OCI-LY3 (cell line): ENCODE measurements at regions not wholly inside any gene's neighbourhood (a gene's known extent, or its start where the extent isn't known, plus 50 kb on each side); places are given as distances from the start of the nearest gene placed in this dataset.

ENCODE experiments used
- CTCF ChIP-seq: fragments of 200-600, 300-600 bp; sonication (generic); IDR thresholded peaks from 2 replicates; pipeline ENCODE4 v1.5.1; 2014; ENCODE audit warnings: antibody characterized with exemption, low read length, low read depth
- EZH2phosphoT487 ChIP-seq: fragments of 200-600 bp; shearing (Covaris generic); IDR thresholded peaks from 2 replicates; pipeline ENCODE4 v1.6.1; 2018; ENCODE audit warnings: antibody characterized with exemption, mixed run types, low read depth

- TF ChIP-seq CTCF (no peak), EZH2phosphoT487 (no peak)
Measured at GRCh38 chr10:9886772-9887171, 1130.9 kb upstream of the CELF2 start.
